ENCODE measurements at regions not wholly inside any gene's neighbourhood (a gene's known extent, or its start where the extent isn't known, plus 50 kb on each side); places are given as distances from the start of the nearest gene placed in this dataset.

- Histone ChIP-seq H3K27ac (no peak overlapping the region), H3K9me3 (no peaks in the 10 kb centered on the region), H3K4me1 (no peaks in the 10 kb centered on the region), H3K36me3 (no peaks in the 10 kb centered on the region), H3K4me3 (no peak overlapping the region), H3K27me3 (replicated peaks in 1 of 7) (no peaks in the 10 kb centered on the region)
- 66 to 81% (median 74%) methylated on average over 2 of the region's 2 CpGs for WGBS, 5 donors
- no peak for DNase-seq
- intact Hi-C loops (cut with DNase I; ENCODE audit: low total_unique reads) = no loop called here
- TF ChIP-seq CTCF (IDR thresholded peaks at IDR 0.05 in 8 of 11, conservative IDR thresholded peaks at IDR 0.05 in 3 of 11) = no peak
- TF ChIP-seq POLR2AphosphoS5 (IDR thresholded peaks at IDR 0.05) = no peak
- no peak for TF ChIP-seq POLR2A (IDR thresholded peaks at IDR 0.05)
Measured at GRCh38 chr9:19988281-19988680, 199.4 kb upstream of the SLC24A2 start.

GRCh38 chr9:19985081-19985480 lies 196.2 kb upstream of the SLC24A2 start:
- intact Hi-C loops (cut with DNase I; ENCODE audit: low total_unique reads) = no loop called here
- TF ChIP-seq CTCF (IDR thresholded peaks at IDR 0.05 in 8 of 11, conservative IDR thresholded peaks at IDR 0.05 in 3 of 11) (no peak), POLR2AphosphoS5 (IDR thresholded peaks at IDR 0.05) (no peak), POLR2A (IDR thresholded peaks at IDR 0.05) (no peak)
- no peak for DNase-seq
- no peak overlapping the region for H3K4me3 ChIP-seq
- H3K27ac ChIP-seq = no peak overlapping the region
- no peaks in the 10 kb centered on the region for H3K9me3 ChIP-seq
- no peaks in the 10 kb centered on the region for H3K4me1 ChIP-seq
- no peaks in the 10 kb centered on the region for H3K27me3 ChIP-seq (replicated peaks in 1 of 7)
- H3K36me3 ChIP-seq = no peaks in the 10 kb centered on the region
- WGBS, 5 donors = 85 to 97% (median 95%) methylated on average over 1 of the region's 1 CpG

GRCh38 chr9:19976226-19976625 lies 187.4 kb upstream of the SLC24A2 start:
- TF ChIP-seq POLR2A (IDR thresholded peaks at IDR 0.05) (no peak), POLR2AphosphoS5 (IDR thresholded peaks at IDR 0.05) (no peak), CTCF (IDR thresholded peaks at IDR 0.05 in 8 of 11, conservative IDR thresholded peaks at IDR 0.05 in 3 of 11) (no peak)
- Histone ChIP-seq H3K9me3 (no peaks in the 10 kb centered on the region), H3K27me3 (replicated peaks in 1 of 7) (no peaks in the 10 kb centered on the region), H3K4me3 (no peak overlapping the region), H3K27ac (no peak overlapping the region), H3K4me1 (peaks cover 0 to 5% (median 0%) of the 10 kb centered on the region in 6 donors), H3K36me3 (no peaks in the 10 kb centered on the region)
- intact Hi-C loops (cut with DNase I; ENCODE audit: low total_unique reads) = no loop called here
- no peak for DNase-seq

GRCh38 chr9:19975499-19975898 lies 186.7 kb upstream of the SLC24A2 start:
- H3K9me3 ChIP-seq = no peaks in the 10 kb centered on the region
- intact Hi-C loops (cut with DNase I; ENCODE audit: low total_unique reads) = no loop called here
- peaks cover 0 to 5% (median 0%) of the 10 kb centered on the region in 6 donors for H3K4me1 ChIP-seq
- WGBS, 5 donors = 77 to 86% (median 84%) methylated on average over 2 of the region's 2 CpGs
- no peak for DNase-seq
- TF ChIP-seq POLR2A (IDR thresholded peaks at IDR 0.05) (no peak), POLR2AphosphoS5 (IDR thresholded peaks at IDR 0.05) (no peak), CTCF (IDR thresholded peaks at IDR 0.05 in 8 of 11, conservative IDR thresholded peaks at IDR 0.05 in 3 of 11) (no peak)
- no peak overlapping the region for H3K27ac ChIP-seq
- H3K4me3 ChIP-seq = no peak overlapping the region
- H3K36me3 ChIP-seq = no peaks in the 10 kb centered on the region
- no peaks in the 10 kb centered on the region for H3K27me3 ChIP-seq (replicated peaks in 1 of 7)

Measured in spleen (tissue), 11 donors.